Breast epithelium (tissue), 4 donors: ENCODE measurements at regions not wholly inside any gene's neighbourhood (a gene's known extent, or its start where the extent isn't known, plus 50 kb on each side); places are given as distances from the start of the nearest gene placed in this dataset.

Experiments used
- DNase-seq, 2 donors: peaks; one replicate each; pipeline ENCODE4 v3.0.0-alpha.2; 2019; ENCODE audit warnings: low spot score in 2 of 2
- H3K27ac ChIP-seq, 2 donors: fragments of 200-600 bp; sonication (generic) in 1 of 2; one replicate each; pipeline ENCODE4 v1.5.1; 2016 to 2019; ENCODE audit warnings: mild to moderate bottlenecking in 1 of 2
- H3K27me3 ChIP-seq, 2 donors: fragments of 200-600 bp; sonication (generic) in 1 of 2; one replicate each; pipeline versions ENCODE4 v1.5.1 to v1.6.0; 2017 to 2019; ENCODE audit warnings: control low read depth in 1 of 2, mild to moderate bottlenecking in 1 of 2
- H3K36me3 ChIP-seq: fragments of 200-600 bp; one replicate; pipeline ENCODE4 v1.5.1; 2019
- H3K4me1 ChIP-seq, 2 donors: fragments of 200-600 bp; sonication (generic); one replicate each; pipeline ENCODE4 v1.5.1; 2016 to 2019; ENCODE audit warnings: control low read depth in 1 of 2
- H3K4me3 ChIP-seq, 3 donors: fragments of 200-600 bp; sonication (generic); 1 replicate in 2 of 3; 2 replicates in 1 of 3; pipeline ENCODE4 v1.5.1; 2016 to 2019; ENCODE audit warnings: mild to moderate bottlenecking in 3 of 3, moderate library complexity in 2 of 3
- H3K9me3 ChIP-seq, 2 donors: fragments of 200-600 bp; sonication (generic) in 1 of 2; one replicate each; pipeline ENCODE4 v1.5.1; 2016 to 2019; ENCODE audit warnings: control low read depth in 1 of 2
- CTCF ChIP-seq, 3 donors: fragments of 450-650 bp; IDR thresholded peaks; one replicate each; pipeline ENCODE4 v1.5.1; 2016 to 2017; ENCODE audit warnings: antibody characterized with exemption in 3 of 3, mild to moderate bottlenecking in 3 of 3, moderate library complexity in 3 of 3
- POLR2A ChIP-seq: fragments of 450-650 bp; IDR thresholded peaks from one replicate; pipeline ENCODE4 v1.6.1; 2016; ENCODE audit warnings: antibody characterized with exemption, mild to moderate bottlenecking, moderate library complexity
- POLR2AphosphoS5 ChIP-seq, 3 donors: sonication (generic); formaldehyde crosslinking; IDR thresholded peaks; one replicate each; pipeline ENCODE4 v1.6.1; 2017; ENCODE audit warnings: antibody characterized with exemption in 3 of 3
- intact Hi-C: fragments of 100-400 bp; cut with DNase I; formaldehyde crosslinking; loops from one replicate; pipeline ENCODE4 v1.15.1; 2023; ENCODE audit warnings: low total_unique reads

- H3K27ac ChIP-seq: no peak overlapping the region
- TF ChIP-seq POLR2AphosphoS5 (IDR thresholded peaks at IDR 0.05): no peak
- TF ChIP-seq POLR2A: no peak
- no peak for TF ChIP-seq CTCF (IDR thresholded peaks at IDR 0.05)
- no peaks in the 10 kb centered on the region for H3K36me3 ChIP-seq
- H3K9me3 ChIP-seq: peaks cover 0 to 12% of the 10 kb centered on the region in 2 donors
- H3K4me3 ChIP-seq: no peak overlapping the region
- no peaks in the 10 kb centered on the region for H3K27me3 ChIP-seq
- intact Hi-C loops: no loop called here
- no peaks in the 10 kb centered on the region for H3K4me1 ChIP-seq
- DNase-seq: no peak
Observed at GRCh38 chr3:152785051-152785450, 49.9 kb upstream of the P2RY1 start.
